Neutrophil (primary cell): ENCODE measurements at regions not wholly inside any gene's neighbourhood (a gene's known extent, or its start where the extent isn't known, plus 50 kb on each side); places are given as distances from the start of the nearest gene placed in this dataset.

Experiments used
- H3K27ac ChIP-seq: fragments of 200-600 bp; sonication (generic); 2 replicates; pipeline ENCODE4 v1.5.1; 2016; ENCODE audit warnings: mild to moderate bottlenecking, moderate library complexity
- H3K27me3 ChIP-seq: fragments of 200-600 bp; sonication (generic); 2 replicates; pipeline ENCODE4 v1.6.0; 2016; ENCODE audit warnings: mild to moderate bottlenecking
- H3K36me3 ChIP-seq: fragments of 200-600 bp; sonication (generic); 2 replicates; pipeline ENCODE4 v1.5.1; 2017
- H3K4me1 ChIP-seq, 2 experiments: fragments of 200-600 bp in 1 of 2; sonication (generic) in 1 of 2; 1 replicate in 1 of 2; 2 replicates in 1 of 2; pipeline versions ENCODE4 v1.5.1 to v1.6.1; 2013 to 2016; ENCODE audit warnings: low read depth in 1 of 2, low read length in 1 of 2, mild to moderate bottlenecking in 1 of 2, moderate library complexity in 1 of 2; ENCODE audit not compliant: control insufficient read depth in 1 of 2, insufficient read depth in 1 of 2
- H3K4me3 ChIP-seq, 2 experiments: fragments of 200-600 bp in 1 of 2; sonication (generic) in 1 of 2; 1 replicate in 1 of 2; 2 replicates in 1 of 2; pipeline ENCODE4 v1.5.1; 2013 to 2016; ENCODE audit warnings: low read depth in 1 of 2, low read length in 1 of 2, mild to moderate bottlenecking in 1 of 2, moderate library complexity in 1 of 2
- H3K9me3 ChIP-seq: fragments of 200-600 bp; sonication (generic); 2 replicates; pipeline ENCODE4 v1.5.1; 2016
- TF ChIP-seq, protein P1 (sequence below): fragments of 200-600 bp; sonication (generic); IDR thresholded peaks from 2 replicates; pipeline ENCODE4 v1.5.1; 2016; ENCODE audit warnings: antibody characterized with exemption

DNA sequence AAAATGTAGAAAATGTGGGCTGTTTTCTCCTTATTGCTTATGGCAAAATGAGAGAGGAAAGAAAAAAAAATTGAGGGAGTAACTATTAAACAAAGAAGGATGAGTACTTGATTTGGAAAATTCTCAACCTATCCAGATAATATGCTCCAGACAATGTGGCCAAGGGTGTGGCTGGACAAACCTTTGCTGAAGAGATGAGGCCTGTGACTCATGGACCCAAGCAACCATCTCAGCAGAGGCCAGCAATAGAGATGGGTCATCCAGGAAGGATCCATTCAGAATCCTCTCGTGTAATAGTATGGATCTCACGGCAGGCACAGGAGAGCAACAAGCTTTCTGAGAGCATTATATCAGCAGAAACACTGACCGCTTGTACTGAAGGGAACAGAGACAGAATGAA is 120.3 kb upstream of the CELF2 start:
- Histone ChIP-seq H3K4me1 (no peaks in the 10 kb centered on the region), H3K9me3 (no peaks in the 10 kb centered on the region), H3K27me3 (no peaks in the 10 kb centered on the region), H3K4me3 (no peak overlapping the region), H3K27ac (no peak overlapping the region), H3K36me3 (no peaks in the 10 kb centered on the region)
- TF ChIP-seq, protein P1, sequence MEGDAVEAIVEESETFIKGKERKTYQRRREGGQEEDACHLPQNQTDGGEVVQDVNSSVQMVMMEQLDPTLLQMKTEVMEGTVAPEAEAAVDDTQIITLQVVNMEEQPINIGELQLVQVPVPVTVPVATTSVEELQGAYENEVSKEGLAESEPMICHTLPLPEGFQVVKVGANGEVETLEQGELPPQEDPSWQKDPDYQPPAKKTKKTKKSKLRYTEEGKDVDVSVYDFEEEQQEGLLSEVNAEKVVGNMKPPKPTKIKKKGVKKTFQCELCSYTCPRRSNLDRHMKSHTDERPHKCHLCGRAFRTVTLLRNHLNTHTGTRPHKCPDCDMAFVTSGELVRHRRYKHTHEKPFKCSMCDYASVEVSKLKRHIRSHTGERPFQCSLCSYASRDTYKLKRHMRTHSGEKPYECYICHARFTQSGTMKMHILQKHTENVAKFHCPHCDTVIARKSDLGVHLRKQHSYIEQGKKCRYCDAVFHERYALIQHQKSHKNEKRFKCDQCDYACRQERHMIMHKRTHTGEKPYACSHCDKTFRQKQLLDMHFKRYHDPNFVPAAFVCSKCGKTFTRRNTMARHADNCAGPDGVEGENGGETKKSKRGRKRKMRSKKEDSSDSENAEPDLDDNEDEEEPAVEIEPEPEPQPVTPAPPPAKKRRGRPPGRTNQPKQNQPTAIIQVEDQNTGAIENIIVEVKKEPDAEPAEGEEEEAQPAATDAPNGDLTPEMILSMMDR = no peak

DNA sequence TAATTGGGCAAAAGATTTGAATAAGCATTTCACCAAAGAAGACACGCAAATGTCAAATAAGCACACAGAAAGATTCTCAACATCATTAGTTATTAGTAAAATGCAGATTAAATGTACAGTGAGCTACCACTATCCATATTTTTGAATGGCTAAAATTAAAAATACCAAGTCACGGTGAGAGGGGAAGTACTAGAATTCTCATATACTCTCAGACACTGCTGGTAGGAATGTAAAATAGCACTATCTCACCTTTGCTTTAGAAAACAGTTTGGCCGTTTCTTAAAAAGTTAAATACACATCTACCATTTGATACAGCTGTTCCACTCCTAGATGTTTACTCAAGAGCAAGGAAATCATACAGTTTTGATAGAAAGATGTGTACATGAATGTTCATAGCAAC is 115.8 kb upstream of the CELF2 start:
- TF ChIP-seq, protein P1 = no peak
- no peaks in the 10 kb centered on the region for H3K4me1 ChIP-seq
- H3K36me3 ChIP-seq = no peaks in the 10 kb centered on the region
- no peaks in the 10 kb centered on the region for H3K9me3 ChIP-seq
- no peaks in the 10 kb centered on the region for H3K27me3 ChIP-seq
- no peak overlapping the region for H3K4me3 ChIP-seq
- H3K27ac ChIP-seq = no peak overlapping the region

- H3K9me3 ChIP-seq = no peaks in the 10 kb centered on the region
- H3K27me3 ChIP-seq = no peaks in the 10 kb centered on the region
- TF ChIP-seq, protein P1 = no peak
- H3K4me1 ChIP-seq = no peaks in the 10 kb centered on the region
- H3K27ac ChIP-seq = no peak overlapping the region
- no peak overlapping the region for H3K4me3 ChIP-seq
- H3K36me3 ChIP-seq = no peaks in the 10 kb centered on the region
These were observed 114.7 kb upstream of the CELF2 start for GRCh38 chr10:10902951-10903350.

- H3K9me3 ChIP-seq = no peaks in the 10 kb centered on the region
- H3K27me3 ChIP-seq = no peaks in the 10 kb centered on the region
- H3K4me1 ChIP-seq = no peaks in the 10 kb centered on the region
- no peak overlapping the region for H3K27ac ChIP-seq
- no peak overlapping the region for H3K4me3 ChIP-seq
- H3K36me3 ChIP-seq = no peaks in the 10 kb centered on the region
- TF ChIP-seq, protein P1 = no peak
These were observed 114.1 kb upstream of the CELF2 start for GRCh38 chr10:10903620-10904019.

DNA sequence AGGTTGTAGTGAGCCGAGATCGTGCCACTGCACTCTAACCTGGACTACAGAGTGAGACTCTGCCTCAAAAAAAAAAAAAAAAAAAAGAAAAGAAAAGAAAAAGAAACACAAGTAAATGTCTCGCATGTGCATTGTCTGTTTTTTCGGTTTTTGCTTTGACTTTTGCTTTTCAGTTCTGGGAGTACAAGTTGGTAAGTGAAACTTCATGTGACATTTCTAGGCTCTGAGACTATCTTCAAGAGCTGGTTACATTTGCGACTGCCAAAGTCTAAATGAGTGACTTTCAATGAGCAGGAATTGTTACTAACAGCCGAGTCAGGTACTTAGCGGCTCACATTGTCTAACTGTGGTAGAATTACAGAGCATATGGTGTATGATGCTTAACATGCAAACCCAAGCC is 107.0 kb upstream of the CELF2 start:
- no peaks in the 10 kb centered on the region for H3K27me3 ChIP-seq
- no peaks in the 10 kb centered on the region for H3K9me3 ChIP-seq
- no peaks in the 10 kb centered on the region for H3K36me3 ChIP-seq
- H3K4me3 ChIP-seq = no peak overlapping the region
- no peaks in the 10 kb centered on the region for H3K4me1 ChIP-seq
- TF ChIP-seq, protein P1 = no peak
- H3K27ac ChIP-seq = no peak overlapping the region

DNA sequence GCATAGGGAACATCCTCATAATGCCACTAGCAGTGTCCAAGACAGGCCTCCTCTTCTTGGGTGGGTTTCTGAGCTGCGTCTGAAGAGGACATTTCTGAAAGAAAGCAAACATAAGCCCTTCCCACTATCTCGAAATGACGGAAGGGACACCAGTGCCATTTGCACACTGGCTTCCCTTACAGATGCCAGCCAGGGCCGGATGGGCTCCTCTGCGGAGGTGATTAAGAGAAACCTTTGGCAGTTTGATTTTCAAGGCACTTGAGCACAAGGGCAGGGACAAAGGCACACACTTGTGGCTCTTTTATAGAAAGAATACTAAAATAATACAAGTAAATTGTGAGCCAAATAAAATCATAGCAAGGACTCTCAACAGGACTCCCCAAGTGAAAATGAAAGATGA is 106.6 kb upstream of the CELF2 start:
- Histone ChIP-seq H3K36me3 (no peaks in the 10 kb centered on the region), H3K4me1 (no peaks in the 10 kb centered on the region), H3K9me3 (no peaks in the 10 kb centered on the region), H3K27ac (no peak overlapping the region), H3K27me3 (no peaks in the 10 kb centered on the region), H3K4me3 (no peak overlapping the region)
- TF ChIP-seq, protein P1 = no peak
